ENCODE measurements at regions not wholly inside any gene's neighbourhood (a gene's known extent, or its start where the extent isn't known, plus 50 kb on each side); places are given as distances from the start of the nearest gene placed in this dataset.

GRCh38 chr7:119868387-119868786 lies 404.6 kb upstream of the KCND2 start:
- intact Hi-C loops (cut with micrococcal nuclease), result no loop called here
- H3K4me3 ChIP-seq (ENCODE audit: control extremely low read depth in 1 of 5, extremely low read depth in 1 of 5, insufficient read depth in 1 of 5, low read depth in 2 of 5, low read length in 4 of 5), result no peak overlapping the region
- H3K4me1 ChIP-seq (ENCODE audit: control insufficient read depth in 2 of 2, insufficient read depth in 2 of 2, low read length in 2 of 2), result no peaks in the 10 kb centered on the region
- Mint-ChIP-seq H3K27ac (no peak overlapping the region), H3K4me1 (no peaks in the 10 kb centered on the region), H3K27me3 (no peaks in the 10 kb centered on the region), H3K4me3 (no peak overlapping the region), H3K9me3 (ENCODE audit: insufficient read depth) (peaks cover 8% of the 10 kb centered on the region)
- no peak for DNase-seq
- no peak for TF ChIP-seq CTCF (IDR thresholded peaks at IDR 0.05)
- TF ChIP-seq EZH2 (IDR thresholded peaks at IDR 0.05; ENCODE audit: borderline replicate concordance, insufficient read depth, low read depth, low read length, poor library complexity, severe bottlenecking), result no peak
- no peak overlapping the region for H3K4me2 ChIP-seq (replicated peaks; ENCODE audit: low read depth, low read length, poor library complexity, severe bottlenecking)
- no peaks in the 10 kb centered on the region for H3K9me3 ChIP-seq (ENCODE audit: control extremely low read depth in 1 of 3, control insufficient read depth in 2 of 3, insufficient read depth in 1 of 3, low read length in 2 of 3)
- no peak overlapping the region for H2AFZ ChIP-seq (ENCODE audit: insufficient read depth, low read depth, low read length, poor library complexity, severe bottlenecking)
- no peaks in the 10 kb centered on the region for H3K27me3 ChIP-seq (replicated peaks in 1 of 4; ENCODE audit: control extremely low read depth in 1 of 4, control insufficient read depth in 3 of 4, insufficient read depth in 4 of 4, low read length in 3 of 4)
- ChIA-PET POLR2A (no interaction called here), CTCF (interaction anchor here (0.7 kb wide), 1 partner anchor 10 kb away, joined by 3 read pairs; no protein-coding TSS in a partner anchor)
- H3K27ac ChIP-seq (ENCODE audit: low read length in 2 of 2), result no peak overlapping the region
- no peaks in the 10 kb centered on the region for H3K79me2 ChIP-seq (ENCODE audit: control insufficient read depth, insufficient read depth, low read length)
- no peaks in the 10 kb centered on the region for H4K20me1 ChIP-seq (ENCODE audit: control insufficient read depth, insufficient read depth, low read length, poor library complexity, severe bottlenecking)
- no peak for ATAC-seq (ENCODE audit: low read depth)
- WGBS (ENCODE audit: insufficient coverage), result no CpG with 5 or more reads among the region's 2 CpGs
- no peak overlapping the region for H3K9ac ChIP-seq (ENCODE audit: low read length)
- no peaks in the 10 kb centered on the region for H3K36me3 ChIP-seq (replicated peaks in 1 of 2; ENCODE audit: control extremely low read depth in 1 of 2, control insufficient read depth in 1 of 2, extremely low read depth in 1 of 2, insufficient read depth in 2 of 2, low read length in 1 of 2)

- Histone ChIP-seq H3K9me3 (ENCODE audit: control extremely low read depth in 1 of 3, control insufficient read depth in 2 of 3, insufficient read depth in 1 of 3, low read length in 2 of 3) (no peaks in the 10 kb centered on the region), H4K20me1 (ENCODE audit: control insufficient read depth, insufficient read depth, low read length, poor library complexity, severe bottlenecking) (no peaks in the 10 kb centered on the region), H3K36me3 (replicated peaks in 1 of 2; ENCODE audit: control extremely low read depth in 1 of 2, control insufficient read depth in 1 of 2, extremely low read depth in 1 of 2, insufficient read depth in 2 of 2, low read length in 1 of 2) (no peaks in the 10 kb centered on the region), H3K27ac (ENCODE audit: low read length in 2 of 2) (no peak overlapping the region), H3K4me3 (ENCODE audit: control extremely low read depth in 1 of 5, extremely low read depth in 1 of 5, insufficient read depth in 1 of 5, low read depth in 2 of 5, low read length in 4 of 5) (no peak overlapping the region), H2AFZ (ENCODE audit: insufficient read depth, low read depth, low read length, poor library complexity, severe bottlenecking) (no peak overlapping the region), H3K9ac (ENCODE audit: low read length) (no peak overlapping the region), H3K79me2 (ENCODE audit: control insufficient read depth, insufficient read depth, low read length) (no peaks in the 10 kb centered on the region), H3K4me1 (ENCODE audit: control insufficient read depth in 2 of 2, insufficient read depth in 2 of 2, low read length in 2 of 2) (no peaks in the 10 kb centered on the region), H3K4me2 (replicated peaks; ENCODE audit: low read depth, low read length, poor library complexity, severe bottlenecking) (no peak overlapping the region), H3K27me3 (replicated peaks in 1 of 4; ENCODE audit: control extremely low read depth in 1 of 4, control insufficient read depth in 3 of 4, insufficient read depth in 4 of 4, low read length in 3 of 4) (no peaks in the 10 kb centered on the region)
- Mint-ChIP-seq H3K27me3 (no peaks in the 10 kb centered on the region), H3K9me3 (ENCODE audit: insufficient read depth) (peaks cover 7% of the 10 kb centered on the region), H3K4me3 (no peak overlapping the region), H3K27ac (no peak overlapping the region), H3K4me1 (no peaks in the 10 kb centered on the region)
- no peak for DNase-seq
- WGBS (ENCODE audit: insufficient coverage), result no CpG with 5 or more reads among the region's 1 CpG
- TF ChIP-seq EZH2 (IDR thresholded peaks at IDR 0.05; ENCODE audit: borderline replicate concordance, insufficient read depth, low read depth, low read length, poor library complexity, severe bottlenecking) (no peak), CTCF (IDR thresholded peaks at IDR 0.05) (no peak)
- no peak for ATAC-seq (ENCODE audit: low read depth)
- CTCF ChIA-PET, result no interaction called here
- intact Hi-C loops (cut with micrococcal nuclease), result no loop called here
- POLR2A ChIA-PET, result no interaction called here
These were observed 393.1 kb upstream of the KCND2 start for GRCh38 chr7:119879835-119880234.
